ENCODE measurements at regions not wholly inside any gene's neighbourhood (a gene's known extent, or its start where the extent isn't known, plus 50 kb on each side); places are given as distances from the start of the nearest gene placed in this dataset.

GRCh38 chr3:72361990-72362389, 486.3 kb downstream of the SHQ1 start:
- TF ChIP-seq SIN3A (IDR thresholded peaks at IDR 0.05; ENCODE audit: borderline replicate concordance, low read depth, low read length) (no peak), CTCF (IDR thresholded peaks at IDR 0.05) (no peak), JUND (IDR thresholded peaks at IDR 0.05) (no peak), RAD21 (IDR thresholded peaks at IDR 0.05; ENCODE audit: low read length) (no peak), FOSL2 (IDR thresholded peaks at IDR 0.05; ENCODE audit: borderline replicate concordance, low read depth) (no peak)
